Kidney (tissue), 13 donors: ENCODE measurements at regions not wholly inside any gene's neighbourhood (a gene's known extent, or its start where the extent isn't known, plus 50 kb on each side); places are given as distances from the start of the nearest gene placed in this dataset.

ENCODE experiments used
- DNase-seq, 5 donors: peaks; one replicate each; pipeline ENCODE4 v3.0.0-alpha.2; 2013 to 2020
- FAIRE-seq: peaks from 2 replicates; lab custom pipeline; 2012; peaks lifted over from hg19 to GRCh38; lab: Jason Lieb, UNC
- H3K27ac ChIP-seq, 2 donors: one replicate each; pipeline ENCODE4 v1.7.0; 2013; ENCODE audit warnings: low read depth in 2 of 2, low read length in 2 of 2, inconsistent platforms in 1 of 2
- H3K27me3 ChIP-seq: one replicate; pipeline ENCODE4 v1.7.1; 2013; ENCODE audit warnings: low read length, inconsistent platforms; ENCODE audit not compliant: control insufficient read depth, insufficient read depth
- H3K36me3 ChIP-seq, 3 donors: one replicate each; pipeline versions ENCODE4 v1.7.0 to v1.7.1; 2013; ENCODE audit warnings: low read length in 3 of 3, control low read depth in 1 of 3, inconsistent platforms in 1 of 3; ENCODE audit not compliant: insufficient read depth in 3 of 3, control insufficient read depth in 2 of 3
- H3K4me1 ChIP-seq, 3 donors: one replicate each; pipeline versions ENCODE4 v1.7.0 to v1.7.1; 2013; ENCODE audit warnings: low read length in 3 of 3, inconsistent platforms in 1 of 3, low read depth in 1 of 3; ENCODE audit not compliant: control insufficient read depth in 2 of 3, insufficient read depth in 2 of 3
- H3K4me3 ChIP-seq, 3 donors: one replicate each; pipeline versions ENCODE4 v1.7.0 to v1.8.1; 2013; ENCODE audit warnings: low read length in 3 of 3, control low read depth in 1 of 3, inconsistent platforms in 1 of 3
- H3K9ac ChIP-seq, 3 donors: one replicate each; pipeline versions ENCODE4 v1.7.0 to v1.7.1; 2013; ENCODE audit warnings: low read length in 3 of 3, control low read depth in 1 of 3, inconsistent platforms in 1 of 3
- H3K9me3 ChIP-seq, 3 donors: one replicate each; pipeline versions ENCODE4 v1.7.0 to v1.7.1; 2013; ENCODE audit warnings: low read length in 3 of 3, control low read depth in 1 of 3, inconsistent platforms in 1 of 3; ENCODE audit not compliant: control insufficient read depth in 2 of 3, insufficient read depth in 1 of 3
- intact Hi-C: fragments of 100-400 bp; cut with DNase I; formaldehyde crosslinking; loops from one replicate; pipeline ENCODE4 v1.11.1; 2022
- TF ChIP-seq, protein P1 (sequence below): IDR thresholded peaks from 3 replicates; pipeline ENCODE4 v1.5.1; 2012; ENCODE audit warnings: mild to moderate bottlenecking, moderate library complexity, borderline replicate concordance; ENCODE audit not compliant: insufficient read depth; ENCODE audit errors: extremely low read depth
- donor health status: control.
- donor health status: control.
- donor health status: control.
- donor health status: control.
- donor health status: control.
- donor health status: DM: yes; HTN: yes; CAD: no.
- donor health status: Normal renal cell carcinoma (clear cell type).

GRCh38 chr16:85401917-85402766 is 211.0 kb upstream of the GSE1 start:
- H3K36me3 ChIP-seq: no peaks in the 10 kb centered on the region
- no peaks in the 10 kb centered on the region for H3K27me3 ChIP-seq
- H3K4me1 ChIP-seq: peaks cover 0 to 5% (median 4%) of the 10 kb centered on the region in 3 donors
- no peak overlapping the region for H3K4me3 ChIP-seq
- no peaks in the 10 kb centered on the region for H3K9me3 ChIP-seq
- no peak overlapping the region for H3K9ac ChIP-seq
- FAIRE-seq: no peak
- TF ChIP-seq, protein P1, sequence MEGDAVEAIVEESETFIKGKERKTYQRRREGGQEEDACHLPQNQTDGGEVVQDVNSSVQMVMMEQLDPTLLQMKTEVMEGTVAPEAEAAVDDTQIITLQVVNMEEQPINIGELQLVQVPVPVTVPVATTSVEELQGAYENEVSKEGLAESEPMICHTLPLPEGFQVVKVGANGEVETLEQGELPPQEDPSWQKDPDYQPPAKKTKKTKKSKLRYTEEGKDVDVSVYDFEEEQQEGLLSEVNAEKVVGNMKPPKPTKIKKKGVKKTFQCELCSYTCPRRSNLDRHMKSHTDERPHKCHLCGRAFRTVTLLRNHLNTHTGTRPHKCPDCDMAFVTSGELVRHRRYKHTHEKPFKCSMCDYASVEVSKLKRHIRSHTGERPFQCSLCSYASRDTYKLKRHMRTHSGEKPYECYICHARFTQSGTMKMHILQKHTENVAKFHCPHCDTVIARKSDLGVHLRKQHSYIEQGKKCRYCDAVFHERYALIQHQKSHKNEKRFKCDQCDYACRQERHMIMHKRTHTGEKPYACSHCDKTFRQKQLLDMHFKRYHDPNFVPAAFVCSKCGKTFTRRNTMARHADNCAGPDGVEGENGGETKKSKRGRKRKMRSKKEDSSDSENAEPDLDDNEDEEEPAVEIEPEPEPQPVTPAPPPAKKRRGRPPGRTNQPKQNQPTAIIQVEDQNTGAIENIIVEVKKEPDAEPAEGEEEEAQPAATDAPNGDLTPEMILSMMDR: no peak
- intact Hi-C loops: no loop called here
- DNase-seq: peak in 1 of 5 donors; percentile 53
- H3K27ac ChIP-seq: no peak overlapping the region

- TF ChIP-seq, protein P1: no peak
- H3K4me1 ChIP-seq: peaks cover 0 to 5% (median 4%) of the 10 kb centered on the region in 3 donors
- H3K36me3 ChIP-seq: no peaks in the 10 kb centered on the region
- H3K4me3 ChIP-seq: no peak overlapping the region
- intact Hi-C loops: no loop called here
- FAIRE-seq (no peak), DNase-seq (peak in 2 of 5 donors; percentile 70 to 79)
- no peak overlapping the region for H3K27ac ChIP-seq
- no peaks in the 10 kb centered on the region for H3K9me3 ChIP-seq
- H3K9ac ChIP-seq: no peak overlapping the region
- no peaks in the 10 kb centered on the region for H3K27me3 ChIP-seq
Measured at GRCh38 chr16:85402910-85403692, 210.0 kb upstream of the GSE1 start.

DNA sequence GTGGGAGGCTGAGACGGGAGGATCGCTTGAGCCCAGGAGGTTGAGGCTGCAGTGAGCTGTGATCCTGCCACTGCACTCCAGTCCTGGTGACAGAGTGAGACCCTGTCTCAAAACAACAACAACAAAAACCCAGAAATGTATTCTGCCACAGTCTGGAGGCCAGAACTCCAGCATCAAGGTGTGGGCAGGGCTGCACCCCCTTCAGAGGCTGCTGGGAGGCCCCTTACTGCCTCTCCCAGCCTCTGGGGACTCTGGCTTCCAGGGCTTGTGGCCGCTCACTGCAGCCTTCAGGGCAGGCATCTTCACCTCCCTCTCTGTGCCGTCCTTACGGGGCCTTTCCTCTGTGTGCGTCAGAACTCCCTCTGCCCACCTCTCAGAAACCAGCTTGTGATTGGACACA is 209.4 kb upstream of the GSE1 start:
- FAIRE-seq (no peak), DNase-seq (no peak)
- no peak overlapping the region for H3K4me3 ChIP-seq
- no peaks in the 10 kb centered on the region for H3K9me3 ChIP-seq
- peaks cover 0 to 5% (median 4%) of the 10 kb centered on the region in 3 donors for H3K4me1 ChIP-seq
- TF ChIP-seq, protein P1: no peak
- no peak overlapping the region for H3K9ac ChIP-seq
- no peaks in the 10 kb centered on the region for H3K27me3 ChIP-seq
- intact Hi-C loops: no loop called here
- no peaks in the 10 kb centered on the region for H3K36me3 ChIP-seq
- H3K27ac ChIP-seq: no peak overlapping the region
